ENCODE measurements at regions not wholly inside any gene's neighbourhood (a gene's known extent, or its start where the extent isn't known, plus 50 kb on each side); places are given as distances from the start of the nearest gene placed in this dataset.

DNA sequence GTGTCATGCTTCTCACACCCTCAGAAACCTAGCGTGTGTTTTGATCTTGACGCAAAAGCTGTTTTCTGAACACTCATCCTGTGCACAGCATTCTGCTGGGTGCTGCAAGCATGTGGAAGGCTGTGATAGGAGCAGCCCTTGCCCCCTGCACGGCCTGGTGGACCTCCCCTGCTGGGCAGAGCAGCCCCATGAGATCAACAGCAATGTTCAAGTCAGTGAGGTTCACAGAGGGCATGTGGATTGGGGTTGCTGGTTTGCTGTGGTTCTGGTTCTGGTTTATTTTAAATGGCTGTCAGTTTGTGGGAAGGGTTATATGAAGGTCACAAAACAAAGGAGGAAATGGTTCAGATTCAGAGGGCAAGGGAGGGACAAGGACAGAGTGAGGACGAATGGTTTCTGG lies 71.3 kb downstream of the SOWAHC start:
- intact Hi-C loops (cut with micrococcal nuclease) (no loop called here), in situ Hi-C loops (cut with MboI; ENCODE audit: low sequenced_read_pairs) (no loop called here), dilution Hi-C loops (cut with HindIII; ENCODE audit: low sequenced_read_pairs, unreplicated experiment) (no loop called here)
- CTCF ChIA-PET, result no interaction called here
- Histone ChIP-seq H3K23ac (ENCODE audit: low read depth, low read length) (no peak overlapping the region), H3K27me3 (ENCODE audit: control insufficient read depth, insufficient read depth, low read length) (peaks cover 15% of the 10 kb centered on the region), H3K9ac (ENCODE audit: low read depth, low read length) (no peak overlapping the region), H2AK9ac (replicated peaks; ENCODE audit: low read depth, low read length, poor library complexity) (no peak overlapping the region), H2BK5ac (ENCODE audit: low read depth, low read length, poor library complexity, severe bottlenecking) (no peak overlapping the region), H2AK5ac (ENCODE audit: low read depth, low read length) (no peak overlapping the region), H4K8ac (ENCODE audit: low read depth in 2 of 2, low read length in 2 of 2) (no peak overlapping the region), H2BK20ac (ENCODE audit: low read depth, low read length) (no peak overlapping the region), H3K18ac (ENCODE audit: low read depth, low read length) (no peak overlapping the region), H3K36me3 (ENCODE audit: control insufficient read depth, insufficient read depth, low read length) (no peaks in the 10 kb centered on the region), H3K4me3 (ENCODE audit: insufficient read depth, low read depth, low read length) (no peak overlapping the region), H2BK120ac (ENCODE audit: low read depth, low read length) (no peak overlapping the region), H4K20me1 (ENCODE audit: insufficient read depth, low read length) (no peaks in the 10 kb centered on the region), H3K9me3 (ENCODE audit: control insufficient read depth, insufficient read depth, low read length) (no peaks in the 10 kb centered on the region), H3K14ac (replicated peaks; ENCODE audit: low read depth, low read length) (no peak overlapping the region), H3K4me2 (ENCODE audit: low read depth, low read length) (no peak overlapping the region), H4K91ac (ENCODE audit: insufficient read depth, low read depth, low read length) (no peak overlapping the region), H3K4ac (ENCODE audit: low read depth, low read length) (no peak overlapping the region), H4K5ac (ENCODE audit: low read depth, low read length) (no peak overlapping the region), H3K4me1 (ENCODE audit: control insufficient read depth, insufficient read depth, low read length) (peaks cover 2% of the 10 kb centered on the region; the same call in 1 of the 2 replicates), H3K79me1 (ENCODE audit: low read depth in 1 of 2, low read length in 2 of 2) (no peaks in the 10 kb centered on the region), H2BK15ac (ENCODE audit: low read depth, low read length) (no peak overlapping the region), H3K56ac (ENCODE audit: extremely low read depth, insufficient read depth, low read length) (no peak overlapping the region), H3K9me1 (ENCODE audit: insufficient read depth, low read length) (no peaks in the 10 kb centered on the region), H3K27ac (ENCODE audit: insufficient read depth, low read length) (no peak overlapping the region), H2AFZ (replicated peaks; ENCODE audit: low read length, poor library complexity) (no peak overlapping the region)
- no peak for ATAC-seq (ENCODE audit: low read depth)
- no TSS peak for BruUV-seq (replicated peaks)
- TF ChIP-seq POLR2A (IDR thresholded peaks at IDR 0.05; ENCODE audit: low read depth, low read length) (no peak), MXI1 (IDR thresholded peaks at IDR 0.05; ENCODE audit: borderline replicate concordance, low read depth, low read length) (no peak), CEBPB (IDR thresholded peaks at IDR 0.05; ENCODE audit: low read depth, low read length) (no peak), SMC3 (IDR thresholded peaks at IDR 0.05; ENCODE audit: low read depth, low read length) (no peak), RFX5 (IDR thresholded peaks at IDR 0.05; ENCODE audit: low read depth, low read length) (no peak), RAD21 (IDR thresholded peaks at IDR 0.05; ENCODE audit: low read length) (no peak), MAFK (IDR thresholded peaks at IDR 0.05; ENCODE audit: low read depth, low read length) (no peak), BHLHE40 (IDR thresholded peaks at IDR 0.05; ENCODE audit: low read depth, low read length) (no peak), RCOR1 (IDR thresholded peaks at IDR 0.05; ENCODE audit: insufficient replicate concordance, low read length) (no peak), CHD1 (IDR thresholded peaks at IDR 0.05; ENCODE audit: low read depth, low read length) (no peak), FOS (IDR thresholded peaks at IDR 0.05; ENCODE audit: low read depth, low read length) (no peak), MAZ (IDR thresholded peaks at IDR 0.05; ENCODE audit: borderline replicate concordance, low read depth, low read length) (no peak), NFE2L2 (IDR thresholded peaks at IDR 0.05; ENCODE audit: low read depth, low read length) (no peak)
- TF ChIP-seq, protein P1, sequence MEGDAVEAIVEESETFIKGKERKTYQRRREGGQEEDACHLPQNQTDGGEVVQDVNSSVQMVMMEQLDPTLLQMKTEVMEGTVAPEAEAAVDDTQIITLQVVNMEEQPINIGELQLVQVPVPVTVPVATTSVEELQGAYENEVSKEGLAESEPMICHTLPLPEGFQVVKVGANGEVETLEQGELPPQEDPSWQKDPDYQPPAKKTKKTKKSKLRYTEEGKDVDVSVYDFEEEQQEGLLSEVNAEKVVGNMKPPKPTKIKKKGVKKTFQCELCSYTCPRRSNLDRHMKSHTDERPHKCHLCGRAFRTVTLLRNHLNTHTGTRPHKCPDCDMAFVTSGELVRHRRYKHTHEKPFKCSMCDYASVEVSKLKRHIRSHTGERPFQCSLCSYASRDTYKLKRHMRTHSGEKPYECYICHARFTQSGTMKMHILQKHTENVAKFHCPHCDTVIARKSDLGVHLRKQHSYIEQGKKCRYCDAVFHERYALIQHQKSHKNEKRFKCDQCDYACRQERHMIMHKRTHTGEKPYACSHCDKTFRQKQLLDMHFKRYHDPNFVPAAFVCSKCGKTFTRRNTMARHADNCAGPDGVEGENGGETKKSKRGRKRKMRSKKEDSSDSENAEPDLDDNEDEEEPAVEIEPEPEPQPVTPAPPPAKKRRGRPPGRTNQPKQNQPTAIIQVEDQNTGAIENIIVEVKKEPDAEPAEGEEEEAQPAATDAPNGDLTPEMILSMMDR (conservative IDR thresholded peaks at IDR 0.05; ENCODE audit: low read depth, low read length), result no peak
- TF ChIP-seq, protein P2, sequence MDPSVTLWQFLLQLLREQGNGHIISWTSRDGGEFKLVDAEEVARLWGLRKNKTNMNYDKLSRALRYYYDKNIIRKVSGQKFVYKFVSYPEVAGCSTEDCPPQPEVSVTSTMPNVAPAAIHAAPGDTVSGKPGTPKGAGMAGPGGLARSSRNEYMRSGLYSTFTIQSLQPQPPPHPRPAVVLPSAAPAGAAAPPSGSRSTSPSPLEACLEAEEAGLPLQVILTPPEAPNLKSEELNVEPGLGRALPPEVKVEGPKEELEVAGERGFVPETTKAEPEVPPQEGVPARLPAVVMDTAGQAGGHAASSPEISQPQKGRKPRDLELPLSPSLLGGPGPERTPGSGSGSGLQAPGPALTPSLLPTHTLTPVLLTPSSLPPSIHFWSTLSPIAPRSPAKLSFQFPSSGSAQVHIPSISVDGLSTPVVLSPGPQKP (IDR thresholded peaks at IDR 0.05; ENCODE audit: borderline replicate concordance, low read depth, low read length), result no peak
- TF ChIP-seq, protein P3, sequence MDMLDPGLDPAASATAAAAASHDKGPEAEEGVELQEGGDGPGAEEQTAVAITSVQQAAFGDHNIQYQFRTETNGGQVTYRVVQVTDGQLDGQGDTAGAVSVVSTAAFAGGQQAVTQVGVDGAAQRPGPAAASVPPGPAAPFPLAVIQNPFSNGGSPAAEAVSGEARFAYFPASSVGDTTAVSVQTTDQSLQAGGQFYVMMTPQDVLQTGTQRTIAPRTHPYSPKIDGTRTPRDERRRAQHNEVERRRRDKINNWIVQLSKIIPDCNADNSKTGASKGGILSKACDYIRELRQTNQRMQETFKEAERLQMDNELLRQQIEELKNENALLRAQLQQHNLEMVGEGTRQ (IDR thresholded peaks at IDR 0.05; ENCODE audit: low read depth, low read length), result no peak
- WGBS, 2 experiments (ENCODE audit: extremely low coverage in 2 of 2, insufficient read length in 1 of 2), result no CpG with 5 or more reads among the region's 4 CpGs
- POLR2A ChIA-PET (ENCODE audit: unreplicated experiment), result no interaction called here
- DNase-seq, result no peak

All from IMR-90 (cell line).